ENCODE measurements at regions not wholly inside any gene's neighbourhood (a gene's known extent, or its start where the extent isn't known, plus 50 kb on each side); places are given as distances from the start of the nearest gene placed in this dataset.
"Not testable (repeated sequence)": the region's sequence is repeated elsewhere in the genome, so short reads cannot be mapped to it uniquely, and the experiment has no call there.

GRCh38 chr11:122412581-122412980 is 242.9 kb upstream of the UBASH3B start:
- no peak overlapping the region for H3K4me3 ChIP-seq (ENCODE audit: low read depth, low read length)

GRCh38 chr11:122406466-122406865 is 249.1 kb upstream of the UBASH3B start:
- no peak for DNase-seq (ENCODE audit: low read depth)

More at GRCh38 chr11:122412581-122412980, 242.9 kb upstream of the UBASH3B start:
- no peak for DNase-seq (ENCODE audit: low read depth)

GRCh38 chr11:122405547-122406341 is 249.8 kb upstream of the UBASH3B start:
- no peak overlapping the region for H3K4me3 ChIP-seq (ENCODE audit: low read depth, low read length)
- DNase-seq (ENCODE audit: low read depth), result no peak

More at GRCh38 chr11:122406466-122406865, 249.1 kb upstream of the UBASH3B start:
- no peak overlapping the region for H3K4me3 ChIP-seq (ENCODE audit: low read depth, low read length)

- H3K4me3 ChIP-seq (ENCODE audit: low read depth, low read length), result no peak overlapping the region
Measured at GRCh38 chr11:122404571-122404970, 251.0 kb upstream of the UBASH3B start.

GRCh38 chr11:122401581-122401980 is 253.9 kb upstream of the UBASH3B start:
- not testable (repeated sequence) for DNase-seq (ENCODE audit: low read depth); H3K4me3 ChIP-seq (ENCODE audit: low read depth, low read length)

More at GRCh38 chr11:122404571-122404970, 251.0 kb upstream of the UBASH3B start:
- no peak for DNase-seq (ENCODE audit: low read depth)

GRCh38 chr11:122399375-122399774 is 256.1 kb upstream of the UBASH3B start:
- no peak for DNase-seq (ENCODE audit: low read depth)
- no peak overlapping the region for H3K4me3 ChIP-seq (ENCODE audit: low read depth, low read length)

- H3K4me3 ChIP-seq (ENCODE audit: low read depth, low read length), result no peak overlapping the region
- DNase-seq (ENCODE audit: low read depth), result no peak
Measured at GRCh38 chr11:122398851-122399250, 256.7 kb upstream of the UBASH3B start.

GRCh38 chr11:122398167-122398566 is 257.4 kb upstream of the UBASH3B start:
- H3K4me3 ChIP-seq (ENCODE audit: low read depth, low read length), result no peak overlapping the region
- DNase-seq (ENCODE audit: low read depth), result no peak

- no peak for DNase-seq (ENCODE audit: low read depth)
- no peak overlapping the region for H3K4me3 ChIP-seq (ENCODE audit: low read depth, low read length)
Measured at GRCh38 chr11:122395282-122395681, 260.2 kb upstream of the UBASH3B start.

GRCh38 chr11:122394313-122394712 is 261.2 kb upstream of the UBASH3B start:
- no peak for DNase-seq (ENCODE audit: low read depth)
- no peak overlapping the region for H3K4me3 ChIP-seq (ENCODE audit: low read depth, low read length)

- H3K4me3 ChIP-seq (ENCODE audit: low read depth, low read length), result no peak overlapping the region
- no peak for DNase-seq (ENCODE audit: low read depth)
Measured at GRCh38 chr11:122393209-122393860, 262.2 kb upstream of the UBASH3B start.

GRCh38 chr11:122392508-122392907 is 263.0 kb upstream of the UBASH3B start:
- no peak overlapping the region for H3K4me3 ChIP-seq (ENCODE audit: low read depth, low read length)
- DNase-seq (ENCODE audit: low read depth), result no peak

GRCh38 chr11:122391049-122391448 is 264.5 kb upstream of the UBASH3B start:
- no peak overlapping the region for H3K4me3 ChIP-seq (ENCODE audit: low read depth, low read length)
- no peak for DNase-seq (ENCODE audit: low read depth)

GRCh38 chr11:122383186-122383585 is 267.2 kb upstream of the BLID start:
- no peak for DNase-seq (ENCODE audit: low read depth)
- H3K4me3 ChIP-seq (ENCODE audit: low read depth, low read length), result no peak overlapping the region

GRCh38 chr11:122375687-122376399 is 259.8 kb upstream of the BLID start:
- DNase-seq (ENCODE audit: low read depth), result no peak

GRCh38 chr11:122368796-122369195 is 252.8 kb upstream of the BLID start:
- DNase-seq (ENCODE audit: low read depth), result no peak
- H3K4me3 ChIP-seq (ENCODE audit: low read depth, low read length), result no peak overlapping the region

More at GRCh38 chr11:122375687-122376399, 259.8 kb upstream of the BLID start:
- H3K4me3 ChIP-seq (ENCODE audit: low read depth, low read length), result no peak overlapping the region

GRCh38 chr11:122367809-122368231 is 251.8 kb upstream of the BLID start:
- no peak overlapping the region for H3K4me3 ChIP-seq (ENCODE audit: low read depth, low read length)
- no peak for DNase-seq (ENCODE audit: low read depth)

GRCh38 chr11:122365610-122366360 is 249.8 kb upstream of the BLID start:
- DNase-seq (ENCODE audit: low read depth), result no peak
- no peak overlapping the region for H3K4me3 ChIP-seq (ENCODE audit: low read depth, low read length)

GRCh38 chr11:122363296-122363695 is 247.3 kb upstream of the BLID start:
- no peak overlapping the region for H3K4me3 ChIP-seq (ENCODE audit: low read depth, low read length)
- DNase-seq (ENCODE audit: low read depth), result no peak
